HAP-1 (cell line): ENCODE measurements at regions not wholly inside any gene's neighbourhood (a gene's known extent, or its start where the extent isn't known, plus 50 kb on each side); places are given as distances from the start of the nearest gene placed in this dataset.

ENCODE experiments used
- DNase-seq, 2 experiments: peaks; one replicate each; pipeline ENCODE4 v3.0.0-alpha.2; 2016 to 2020; ENCODE audit warnings: low spot score in 2 of 2
- H3K27me3 ChIP-seq: fragments of 250-450 bp; sonication (Bioruptor Pico); 2 replicates; pipeline ENCODE4 v1.5.1; 2020; ENCODE audit warnings: low read depth, mild to moderate bottlenecking, moderate library complexity
- H3K36me3 ChIP-seq: fragments of 250-450 bp; sonication (Bioruptor Pico); replicated peaks from 2 replicates; pipeline ENCODE4 v1.5.1; 2020; ENCODE audit warnings: mild to moderate bottlenecking
- H3K4me1 ChIP-seq: fragments of 250-450 bp; sonication (Bioruptor Pico); 2 replicates; pipeline ENCODE4 v1.5.1; 2020; ENCODE audit warnings: mild to moderate bottlenecking
- H3K4me3 ChIP-seq: fragments of 250-450 bp; sonication (Bioruptor Pico); 2 replicates; pipeline ENCODE4 v1.5.1; 2020; ENCODE audit warnings: mild to moderate bottlenecking, moderate library complexity
- H3K9me3 ChIP-seq: fragments of 250-450 bp; sonication (Bioruptor Pico); 2 replicates; pipeline ENCODE4 v1.5.1; 2020; ENCODE audit warnings: mild to moderate bottlenecking, moderate library complexity
- in situ Hi-C: fragments of 300-500 bp; cut with MboI; formaldehyde crosslinking; loops from 3 replicates; pipeline ENCODE4 v1.14.3; 2020; ENCODE audit warnings: low sequenced_read_pairs, inconsistent platforms, mixed read lengths

- no peak overlapping the region for H3K4me3 ChIP-seq
- in situ Hi-C loops, result no loop called here
- no peaks in the 10 kb centered on the region for H3K4me1 ChIP-seq
- no peak for DNase-seq
- no peaks in the 10 kb centered on the region for H3K36me3 ChIP-seq
- H3K27me3 ChIP-seq, result no peaks in the 10 kb centered on the region
- no peaks in the 10 kb centered on the region for H3K9me3 ChIP-seq
Measured at GRCh38 chr16:88321635-88322499, 60.9 kb upstream of the ZNF469 start.

GRCh38 chr16:88322500-88322970, 60.2 kb upstream of the ZNF469 start:
- Histone ChIP-seq H3K27me3 (no peaks in the 10 kb centered on the region), H3K4me3 (no peak overlapping the region), H3K9me3 (no peaks in the 10 kb centered on the region), H3K36me3 (no peaks in the 10 kb centered on the region), H3K4me1 (no peaks in the 10 kb centered on the region)
- no peak for DNase-seq
- in situ Hi-C loops, result no loop called here

- H3K4me1 ChIP-seq, result no peaks in the 10 kb centered on the region
- H3K36me3 ChIP-seq, result no peaks in the 10 kb centered on the region
- H3K27me3 ChIP-seq, result no peaks in the 10 kb centered on the region
- no peak overlapping the region for H3K4me3 ChIP-seq
- H3K9me3 ChIP-seq, result no peaks in the 10 kb centered on the region
- DNase-seq, result no peak
- in situ Hi-C loops, result no loop called here
Measured at GRCh38 chr16:88323041-88323440, 59.7 kb upstream of the ZNF469 start.

GRCh38 chr16:88323546-88324330, 59.0 kb upstream of the ZNF469 start:
- Histone ChIP-seq H3K4me3 (no peak overlapping the region), H3K27me3 (no peaks in the 10 kb centered on the region), H3K36me3 (no peaks in the 10 kb centered on the region), H3K4me1 (no peaks in the 10 kb centered on the region), H3K9me3 (no peaks in the 10 kb centered on the region)
- in situ Hi-C loops, result no loop called here
- DNase-seq, result no peak

GRCh38 chr16:88325087-88325750, 57.5 kb upstream of the ZNF469 start:
- Histone ChIP-seq H3K4me3 (no peak overlapping the region), H3K36me3 (no peaks in the 10 kb centered on the region), H3K27me3 (no peaks in the 10 kb centered on the region), H3K9me3 (no peaks in the 10 kb centered on the region), H3K4me1 (no peaks in the 10 kb centered on the region)
- no peak for DNase-seq
- in situ Hi-C loops, result no loop called here

- H3K4me3 ChIP-seq, result no peak overlapping the region
- H3K4me1 ChIP-seq, result no peaks in the 10 kb centered on the region
- H3K27me3 ChIP-seq, result no peaks in the 10 kb centered on the region
- no peaks in the 10 kb centered on the region for H3K9me3 ChIP-seq
- H3K36me3 ChIP-seq, result no peaks in the 10 kb centered on the region
- no peak for DNase-seq
- in situ Hi-C loops, result no loop called here
Measured at GRCh38 chr16:88325976-88326375, 56.8 kb upstream of the ZNF469 start.

DNA sequence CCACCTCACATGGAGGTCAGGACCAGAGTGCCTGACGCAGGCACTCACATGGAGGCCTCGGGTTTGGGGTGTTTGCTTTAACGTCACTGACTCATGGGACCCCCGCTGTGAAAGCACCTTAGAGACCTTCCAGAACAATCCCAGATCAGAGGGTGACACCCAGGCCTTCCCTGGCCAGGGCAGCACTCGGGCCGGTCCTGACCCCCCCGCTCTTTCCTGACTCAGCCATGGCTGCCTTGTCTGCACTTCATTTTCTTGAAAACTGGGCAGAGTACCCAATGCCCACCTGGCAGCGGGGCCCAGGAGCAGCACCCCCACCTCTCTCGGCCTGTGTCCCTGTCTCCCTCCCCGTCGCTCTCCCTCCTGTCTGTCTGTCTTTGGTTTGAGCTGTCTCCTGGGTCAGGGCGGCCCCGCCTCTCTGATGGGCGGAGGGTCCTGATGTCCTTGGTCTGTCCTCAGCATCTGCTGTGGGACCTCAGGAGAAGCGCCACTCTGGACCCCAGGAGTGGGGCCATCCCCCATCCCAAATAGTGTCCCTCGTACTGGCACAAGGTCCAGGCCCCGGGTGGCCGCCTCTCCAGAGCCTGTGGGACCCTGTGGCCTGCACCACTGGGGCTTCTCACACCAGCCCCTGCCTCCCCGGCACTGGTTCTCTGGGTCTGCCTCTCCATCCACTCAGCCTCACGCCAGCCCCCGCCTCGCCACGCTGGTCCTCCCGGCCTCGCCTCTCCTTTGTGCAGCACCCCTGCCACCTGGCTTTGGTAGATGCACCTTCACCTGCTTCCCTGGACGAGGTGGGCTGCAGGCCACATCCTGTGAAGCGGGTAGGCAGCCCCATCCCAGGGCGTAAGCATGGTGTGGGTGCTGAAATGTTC, 55.9 kb upstream of the ZNF469 start:
- no peak for DNase-seq
- H3K4me3 ChIP-seq, result no peak overlapping the region
- in situ Hi-C loops, result no loop called here
- H3K27me3 ChIP-seq, result no peaks in the 10 kb centered on the region
- no peaks in the 10 kb centered on the region for H3K9me3 ChIP-seq
- H3K36me3 ChIP-seq, result no peaks in the 10 kb centered on the region
- H3K4me1 ChIP-seq, result no peaks in the 10 kb centered on the region

DNA sequence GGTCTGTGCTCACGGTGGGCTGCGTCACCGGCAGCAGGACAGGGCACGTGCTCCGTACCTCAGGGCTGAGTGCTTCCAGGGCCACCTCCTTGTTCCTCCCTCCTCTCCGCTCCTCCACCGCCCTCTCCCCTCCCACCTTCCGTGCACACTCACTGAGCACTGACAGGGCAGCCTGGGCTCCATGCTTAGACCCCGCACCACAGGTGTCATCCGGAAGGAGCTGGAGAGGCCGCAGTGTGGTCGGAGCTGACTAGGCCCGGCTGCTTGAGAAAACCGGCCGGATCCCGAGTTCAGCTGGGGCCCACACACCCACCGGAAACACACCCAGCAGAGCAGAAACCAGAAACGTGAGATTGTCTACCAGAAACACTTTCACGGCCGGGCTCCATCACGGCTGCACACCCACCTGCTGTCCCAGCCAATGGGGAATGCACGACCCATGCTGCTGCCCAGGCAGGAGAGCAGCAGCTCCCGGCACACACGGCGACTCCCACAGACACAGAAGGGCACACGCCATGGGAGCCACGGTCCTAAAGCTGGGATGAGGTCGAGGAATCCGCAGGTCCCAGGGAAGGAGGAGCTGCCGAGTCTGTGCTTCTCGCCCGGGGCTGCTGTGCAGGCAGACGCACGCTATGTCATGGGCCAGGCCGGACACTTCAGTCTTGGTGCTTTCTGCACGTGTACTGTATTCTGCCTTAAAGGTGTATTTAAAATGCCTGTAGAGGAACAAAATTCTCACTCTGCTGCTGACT, 55.0 kb upstream of the ZNF469 start:
- H3K27me3 ChIP-seq, result no peaks in the 10 kb centered on the region
- DNase-seq, result no peak
- H3K36me3 ChIP-seq, result no peaks in the 10 kb centered on the region
- H3K9me3 ChIP-seq, result no peaks in the 10 kb centered on the region
- H3K4me1 ChIP-seq, result no peaks in the 10 kb centered on the region
- H3K4me3 ChIP-seq, result no peak overlapping the region
- in situ Hi-C loops, result no loop called here

DNA sequence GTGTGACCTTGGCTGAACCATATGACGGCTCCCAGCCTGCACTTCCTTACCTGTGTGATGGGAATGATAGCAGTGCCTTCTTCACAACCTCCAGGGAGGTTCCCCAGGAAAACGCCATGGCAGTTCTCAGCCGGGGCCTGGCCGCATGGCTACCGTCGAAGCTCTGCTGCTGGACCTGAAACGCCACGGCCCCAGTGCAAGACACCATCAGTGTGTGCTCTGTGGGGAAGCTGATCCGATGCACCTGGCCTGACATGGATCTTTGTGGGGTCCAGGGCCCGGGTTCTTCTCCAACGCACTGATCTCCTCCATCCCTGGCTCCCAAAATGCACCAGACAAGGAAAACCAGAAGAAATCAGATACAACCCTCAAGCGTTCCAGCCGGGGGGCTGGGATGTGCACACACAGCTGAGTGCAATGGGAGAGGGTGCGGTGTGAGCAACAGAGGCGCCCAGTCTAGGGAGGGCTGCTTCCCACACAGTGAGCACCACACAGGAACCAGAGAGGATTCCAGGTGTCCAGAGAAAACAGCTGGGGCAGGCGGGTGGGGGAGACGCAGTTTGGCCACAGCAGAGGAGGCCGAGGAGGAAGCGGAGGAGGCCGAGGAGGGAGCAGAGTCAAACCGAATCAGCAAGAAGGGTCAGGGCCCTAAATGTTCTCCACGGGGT, 54.3 kb upstream of the ZNF469 start:
- no peaks in the 10 kb centered on the region for H3K4me1 ChIP-seq
- in situ Hi-C loops, result no loop called here
- DNase-seq, result no peak
- H3K36me3 ChIP-seq, result no peaks in the 10 kb centered on the region
- H3K9me3 ChIP-seq, result no peaks in the 10 kb centered on the region
- H3K27me3 ChIP-seq, result no peaks in the 10 kb centered on the region
- no peak overlapping the region for H3K4me3 ChIP-seq

- DNase-seq, result no peak
- no peaks in the 10 kb centered on the region for H3K36me3 ChIP-seq
- H3K27me3 ChIP-seq, result no peaks in the 10 kb centered on the region
- H3K9me3 ChIP-seq, result no peaks in the 10 kb centered on the region
- no peak overlapping the region for H3K4me3 ChIP-seq
- no peaks in the 10 kb centered on the region for H3K4me1 ChIP-seq
- in situ Hi-C loops, result no loop called here
Measured at GRCh38 chr16:88329726-88330700, 52.7 kb upstream of the ZNF469 start.

GRCh38 chr16:88330971-88331890, 51.5 kb upstream of the ZNF469 start:
- Histone ChIP-seq H3K4me3 (no peak overlapping the region), H3K9me3 (no peaks in the 10 kb centered on the region), H3K27me3 (no peaks in the 10 kb centered on the region), H3K4me1 (no peaks in the 10 kb centered on the region), H3K36me3 (no peaks in the 10 kb centered on the region)
- DNase-seq, result no peak
- in situ Hi-C loops, result no loop called here
